ENCODE measurements at regions not wholly inside any gene's neighbourhood (a gene's known extent, or its start where the extent isn't known, plus 50 kb on each side); places are given as distances from the start of the nearest gene placed in this dataset.

DNA sequence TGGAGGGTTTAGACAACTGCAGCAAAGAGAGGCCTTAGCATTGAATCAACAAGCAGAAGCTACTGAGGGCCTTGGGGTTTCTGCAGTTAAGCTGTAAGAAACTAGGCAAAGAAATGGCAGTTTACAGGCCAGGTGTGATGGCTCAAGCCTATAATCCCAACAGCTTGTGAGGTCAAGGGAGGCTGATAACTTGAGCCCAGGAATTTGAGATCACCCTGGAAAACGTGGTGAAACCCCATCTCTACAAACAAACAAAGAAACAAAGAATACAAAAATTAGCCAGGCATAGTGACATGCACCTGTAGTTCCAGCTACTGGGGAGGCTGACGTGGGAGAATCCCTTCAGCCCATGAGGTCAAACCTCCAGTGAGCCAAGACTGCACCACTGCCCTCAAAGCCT is 421.6 kb upstream of the CHST9 start:
- TF ChIP-seq, protein P1, sequence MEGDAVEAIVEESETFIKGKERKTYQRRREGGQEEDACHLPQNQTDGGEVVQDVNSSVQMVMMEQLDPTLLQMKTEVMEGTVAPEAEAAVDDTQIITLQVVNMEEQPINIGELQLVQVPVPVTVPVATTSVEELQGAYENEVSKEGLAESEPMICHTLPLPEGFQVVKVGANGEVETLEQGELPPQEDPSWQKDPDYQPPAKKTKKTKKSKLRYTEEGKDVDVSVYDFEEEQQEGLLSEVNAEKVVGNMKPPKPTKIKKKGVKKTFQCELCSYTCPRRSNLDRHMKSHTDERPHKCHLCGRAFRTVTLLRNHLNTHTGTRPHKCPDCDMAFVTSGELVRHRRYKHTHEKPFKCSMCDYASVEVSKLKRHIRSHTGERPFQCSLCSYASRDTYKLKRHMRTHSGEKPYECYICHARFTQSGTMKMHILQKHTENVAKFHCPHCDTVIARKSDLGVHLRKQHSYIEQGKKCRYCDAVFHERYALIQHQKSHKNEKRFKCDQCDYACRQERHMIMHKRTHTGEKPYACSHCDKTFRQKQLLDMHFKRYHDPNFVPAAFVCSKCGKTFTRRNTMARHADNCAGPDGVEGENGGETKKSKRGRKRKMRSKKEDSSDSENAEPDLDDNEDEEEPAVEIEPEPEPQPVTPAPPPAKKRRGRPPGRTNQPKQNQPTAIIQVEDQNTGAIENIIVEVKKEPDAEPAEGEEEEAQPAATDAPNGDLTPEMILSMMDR (IDR thresholded peaks at IDR 0.05; ENCODE audit: extremely low read depth in 1 of 2, insufficient read depth in 1 of 2, low read depth in 1 of 2, low read length in 2 of 2) = no peak
- TF ChIP-seq, protein P2, sequence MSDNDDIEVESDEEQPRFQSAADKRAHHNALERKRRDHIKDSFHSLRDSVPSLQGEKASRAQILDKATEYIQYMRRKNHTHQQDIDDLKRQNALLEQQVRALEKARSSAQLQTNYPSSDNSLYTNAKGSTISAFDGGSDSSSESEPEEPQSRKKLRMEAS (IDR thresholded peaks at IDR 0.05; ENCODE audit: insufficient read depth, insufficient read length) = no peak
